MM.1S (cell line): ENCODE measurements at regions not wholly inside any gene's neighbourhood (a gene's known extent, or its start where the extent isn't known, plus 50 kb on each side); places are given as distances from the start of the nearest gene placed in this dataset.

Source experiments
- EZH2 ChIP-seq: fragments of 300-600 bp; sonication (generic); optimal IDR thresholded peaks from 2 replicates; pipeline ENCODE3; 2017; ENCODE audit warnings: low read depth, mild to moderate bottlenecking, antibody characterized with exemption, low read length, mixed read lengths
- TF ChIP-seq, protein P1 (sequence below): fragments of 300-600 bp; sonication (generic); IDR thresholded peaks from 2 replicates; pipeline ENCODE4 v1.5.1; 2016; ENCODE audit warnings: antibody characterized with exemption, low read length, mixed read lengths

DNA sequence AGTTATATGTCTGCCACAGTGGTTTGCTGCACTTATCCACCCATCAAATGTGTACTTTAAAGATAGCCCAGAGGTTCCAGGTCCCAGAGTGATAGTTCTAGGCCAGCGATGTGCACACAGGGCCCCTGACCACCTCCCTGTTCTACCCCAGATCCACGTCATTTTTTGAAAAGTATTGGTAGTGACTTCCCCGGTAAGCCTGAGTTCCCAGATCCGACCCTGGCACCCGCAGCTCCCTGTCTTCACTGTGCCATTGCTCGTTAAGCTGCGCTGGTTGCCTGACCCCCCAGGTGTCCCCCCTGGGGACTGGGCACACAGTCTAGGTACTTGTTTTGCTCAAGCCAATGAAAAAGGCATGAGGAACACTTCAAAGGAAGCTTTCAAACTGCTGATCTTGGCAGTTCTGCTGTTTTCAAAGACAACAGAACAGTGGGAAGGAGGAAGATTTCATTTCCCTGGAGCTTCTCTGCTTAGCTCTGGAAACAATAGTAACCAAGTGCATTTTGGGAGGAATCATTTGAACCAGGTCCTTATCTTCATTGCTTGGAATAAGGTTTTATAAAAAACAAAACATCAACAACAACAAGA lies 116.3 kb upstream of the TAB2 start:
- TF ChIP-seq, protein P1, sequence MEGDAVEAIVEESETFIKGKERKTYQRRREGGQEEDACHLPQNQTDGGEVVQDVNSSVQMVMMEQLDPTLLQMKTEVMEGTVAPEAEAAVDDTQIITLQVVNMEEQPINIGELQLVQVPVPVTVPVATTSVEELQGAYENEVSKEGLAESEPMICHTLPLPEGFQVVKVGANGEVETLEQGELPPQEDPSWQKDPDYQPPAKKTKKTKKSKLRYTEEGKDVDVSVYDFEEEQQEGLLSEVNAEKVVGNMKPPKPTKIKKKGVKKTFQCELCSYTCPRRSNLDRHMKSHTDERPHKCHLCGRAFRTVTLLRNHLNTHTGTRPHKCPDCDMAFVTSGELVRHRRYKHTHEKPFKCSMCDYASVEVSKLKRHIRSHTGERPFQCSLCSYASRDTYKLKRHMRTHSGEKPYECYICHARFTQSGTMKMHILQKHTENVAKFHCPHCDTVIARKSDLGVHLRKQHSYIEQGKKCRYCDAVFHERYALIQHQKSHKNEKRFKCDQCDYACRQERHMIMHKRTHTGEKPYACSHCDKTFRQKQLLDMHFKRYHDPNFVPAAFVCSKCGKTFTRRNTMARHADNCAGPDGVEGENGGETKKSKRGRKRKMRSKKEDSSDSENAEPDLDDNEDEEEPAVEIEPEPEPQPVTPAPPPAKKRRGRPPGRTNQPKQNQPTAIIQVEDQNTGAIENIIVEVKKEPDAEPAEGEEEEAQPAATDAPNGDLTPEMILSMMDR: no peak
- TF ChIP-seq EZH2: no peak
